Cardiac fibroblast (primary cell): ENCODE measurements at regions not wholly inside any gene's neighbourhood (a gene's known extent, or its start where the extent isn't known, plus 50 kb on each side); places are given as distances from the start of the nearest gene placed in this dataset.

Experiments used
- DNase-seq, 2 donors: peaks; one replicate each; pipeline versions ENCODE4 v3.0.0 to v3.0.0-alpha.2; 2010; ENCODE audit warnings: low read depth in 2 of 2
- H3K4me3 ChIP-seq, 2 donors: replicated peaks in 1 of 2; 1 replicate in 1 of 2; 2 replicates in 1 of 2; pipeline ENCODE4 v1.5.1; 2011; ENCODE audit warnings: low read depth in 2 of 2, low read length in 2 of 2, mild to moderate bottlenecking in 2 of 2, moderate library complexity in 1 of 2
- CTCF ChIP-seq: IDR thresholded peaks from one replicate; pipeline ENCODE4 v1.5.1; 2011; ENCODE audit warnings: low read depth, mild to moderate bottlenecking, low read length, inconsistent platforms

DNA sequence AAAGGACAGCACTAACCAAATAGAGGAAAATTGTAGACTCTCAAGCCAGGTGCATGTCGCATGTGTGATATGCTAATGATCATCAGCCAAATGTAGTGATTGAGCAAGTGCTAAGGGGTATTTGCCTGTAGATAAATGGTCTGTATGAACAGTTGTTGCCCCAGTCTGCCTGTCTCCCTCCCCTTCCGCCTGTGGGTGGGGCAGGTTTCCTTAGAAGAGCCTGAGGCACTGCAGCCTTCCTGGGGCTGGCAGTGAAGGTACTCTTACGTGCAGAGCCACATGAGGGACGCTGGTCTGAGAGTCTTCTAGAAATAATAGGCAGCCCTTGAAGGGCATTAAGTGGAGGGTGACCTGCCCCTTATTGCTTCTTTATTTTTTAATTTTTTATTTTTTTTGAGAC is 152.1 kb downstream of the SNX10 start:
- TF ChIP-seq CTCF: no peak

GRCh38 chr7:26444555-26444954 is 152.9 kb downstream of the SNX10 start:
- no peak for TF ChIP-seq CTCF
- DNase-seq: no peak
- H3K4me3 ChIP-seq: no peak overlapping the region

More for the DNA sequence above, 152.1 kb downstream of the SNX10 start:
- H3K4me3 ChIP-seq: no peak overlapping the region
- no peak for DNase-seq

GRCh38 chr7:26447116-26447515 is 155.5 kb downstream of the SNX10 start:
- no peak for TF ChIP-seq CTCF
- DNase-seq: no peak
- no peak overlapping the region for H3K4me3 ChIP-seq

- peak; percentile 6 to 34 for DNase-seq
- H3K4me3 ChIP-seq: no peak overlapping the region
- no peak for TF ChIP-seq CTCF
These were observed 157.8 kb downstream of the SNX10 start for GRCh38 chr7:26449175-26450165.

GRCh38 chr7:26451997-26452396 is 160.3 kb downstream of the SNX10 start:
- no peak overlapping the region for H3K4me3 ChIP-seq
- no peak for DNase-seq
- no peak for TF ChIP-seq CTCF

- TF ChIP-seq CTCF: no peak
- no peak overlapping the region for H3K4me3 ChIP-seq
- DNase-seq: peak; percentile 3 to 18
These were observed 162.5 kb downstream of the SNX10 start for GRCh38 chr7:26454180-26454579.
